ENCODE measurements at regions not wholly inside any gene's neighbourhood (a gene's known extent, or its start where the extent isn't known, plus 50 kb on each side); places are given as distances from the start of the nearest gene placed in this dataset.

DNA sequence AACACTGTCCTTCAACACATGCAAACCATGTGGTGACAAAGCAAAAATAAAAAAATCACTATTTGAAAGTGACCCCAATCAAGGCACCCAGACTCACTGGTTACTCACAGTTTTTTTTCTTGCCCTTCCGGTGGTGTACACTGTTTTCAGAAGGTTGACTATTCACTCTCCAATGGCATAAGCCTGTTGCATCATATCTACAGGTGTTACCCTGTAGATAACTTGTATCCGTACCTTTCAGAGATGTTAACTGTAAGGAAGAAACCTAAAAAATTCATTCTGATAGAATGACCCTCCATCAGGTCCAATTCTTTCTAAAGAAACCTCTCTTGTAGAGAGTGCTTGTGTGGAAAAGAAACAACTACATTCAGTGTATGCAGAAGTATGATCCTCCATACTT, 193.6 kb upstream of the RASA1 start:
- no peaks in the 10 kb centered on the region for H3K27me3 Mint-ChIP-seq (ENCODE audit: unreplicated experiment)
- DNase-seq (ENCODE audit: low spot score): no peak
- H3K27ac Mint-ChIP-seq (ENCODE audit: unreplicated experiment): no peak overlapping the region
- peaks cover 16% of the 10 kb centered on the region for H3K4me1 Mint-ChIP-seq (ENCODE audit: unreplicated experiment)
- no peak overlapping the region for H3K4me3 Mint-ChIP-seq (ENCODE audit: unreplicated experiment)
- H3K9me3 Mint-ChIP-seq (ENCODE audit: unreplicated experiment): no peaks in the 10 kb centered on the region
- TF ChIP-seq, protein P1, sequence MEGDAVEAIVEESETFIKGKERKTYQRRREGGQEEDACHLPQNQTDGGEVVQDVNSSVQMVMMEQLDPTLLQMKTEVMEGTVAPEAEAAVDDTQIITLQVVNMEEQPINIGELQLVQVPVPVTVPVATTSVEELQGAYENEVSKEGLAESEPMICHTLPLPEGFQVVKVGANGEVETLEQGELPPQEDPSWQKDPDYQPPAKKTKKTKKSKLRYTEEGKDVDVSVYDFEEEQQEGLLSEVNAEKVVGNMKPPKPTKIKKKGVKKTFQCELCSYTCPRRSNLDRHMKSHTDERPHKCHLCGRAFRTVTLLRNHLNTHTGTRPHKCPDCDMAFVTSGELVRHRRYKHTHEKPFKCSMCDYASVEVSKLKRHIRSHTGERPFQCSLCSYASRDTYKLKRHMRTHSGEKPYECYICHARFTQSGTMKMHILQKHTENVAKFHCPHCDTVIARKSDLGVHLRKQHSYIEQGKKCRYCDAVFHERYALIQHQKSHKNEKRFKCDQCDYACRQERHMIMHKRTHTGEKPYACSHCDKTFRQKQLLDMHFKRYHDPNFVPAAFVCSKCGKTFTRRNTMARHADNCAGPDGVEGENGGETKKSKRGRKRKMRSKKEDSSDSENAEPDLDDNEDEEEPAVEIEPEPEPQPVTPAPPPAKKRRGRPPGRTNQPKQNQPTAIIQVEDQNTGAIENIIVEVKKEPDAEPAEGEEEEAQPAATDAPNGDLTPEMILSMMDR (IDR thresholded peaks at IDR 0.05; ENCODE audit: unreplicated experiment): no peak
- H3K36me3 Mint-ChIP-seq (ENCODE audit: low read depth, unreplicated experiment): no peaks in the 10 kb centered on the region

- H3K36me3 Mint-ChIP-seq (ENCODE audit: low read depth, unreplicated experiment): no peaks in the 10 kb centered on the region
- TF ChIP-seq, protein P1 (IDR thresholded peaks at IDR 0.05; ENCODE audit: unreplicated experiment): no peak
- no peak overlapping the region for H3K27ac Mint-ChIP-seq (ENCODE audit: unreplicated experiment)
- H3K4me3 Mint-ChIP-seq (ENCODE audit: unreplicated experiment): no peak overlapping the region
- DNase-seq (ENCODE audit: low spot score): no peak
- H3K4me1 Mint-ChIP-seq (ENCODE audit: unreplicated experiment): peaks cover 14% of the 10 kb centered on the region
- no peaks in the 10 kb centered on the region for H3K27me3 Mint-ChIP-seq (ENCODE audit: unreplicated experiment)
- no peaks in the 10 kb centered on the region for H3K9me3 Mint-ChIP-seq (ENCODE audit: unreplicated experiment)
Measured at GRCh38 chr5:87074934-87075541, 192.6 kb upstream of the RASA1 start.

GRCh38 chr5:87076411-87076810, 191.3 kb upstream of the RASA1 start:
- Mint-ChIP-seq H3K4me3 (ENCODE audit: unreplicated experiment) (no peak overlapping the region), H3K4me1 (ENCODE audit: unreplicated experiment) (peaks cover 17% of the 10 kb centered on the region), H3K27me3 (ENCODE audit: unreplicated experiment) (no peaks in the 10 kb centered on the region), H3K27ac (ENCODE audit: unreplicated experiment) (no peak overlapping the region), H3K36me3 (ENCODE audit: low read depth, unreplicated experiment) (no peaks in the 10 kb centered on the region), H3K9me3 (ENCODE audit: unreplicated experiment) (peaks cover 1% of the 10 kb centered on the region)
- TF ChIP-seq, protein P1 (IDR thresholded peaks at IDR 0.05; ENCODE audit: unreplicated experiment): no peak
- DNase-seq (ENCODE audit: low spot score): no peak

- no peak for DNase-seq (ENCODE audit: low spot score)
- Mint-ChIP-seq H3K27me3 (ENCODE audit: unreplicated experiment) (no peaks in the 10 kb centered on the region), H3K9me3 (ENCODE audit: unreplicated experiment) (peaks cover 5% of the 10 kb centered on the region), H3K36me3 (ENCODE audit: low read depth, unreplicated experiment) (no peaks in the 10 kb centered on the region), H3K4me1 (ENCODE audit: unreplicated experiment) (peaks cover 22% of the 10 kb centered on the region), H3K27ac (ENCODE audit: unreplicated experiment) (no peak overlapping the region), H3K4me3 (ENCODE audit: unreplicated experiment) (no peak overlapping the region)
- TF ChIP-seq, protein P1 (IDR thresholded peaks at IDR 0.05; ENCODE audit: unreplicated experiment): no peak
Measured at GRCh38 chr5:87076931-87077330, 190.8 kb upstream of the RASA1 start.

GRCh38 chr5:87079219-87079618, 188.5 kb upstream of the RASA1 start:
- Mint-ChIP-seq H3K9me3 (ENCODE audit: unreplicated experiment) (peaks cover 5% of the 10 kb centered on the region), H3K36me3 (ENCODE audit: low read depth, unreplicated experiment) (no peaks in the 10 kb centered on the region), H3K27ac (ENCODE audit: unreplicated experiment) (no peak overlapping the region)

More at GRCh38 chr5:87079219-87079618, 188.5 kb upstream of the RASA1 start:
- DNase-seq (ENCODE audit: low spot score): no peak
- H3K27me3 Mint-ChIP-seq (ENCODE audit: unreplicated experiment): no peaks in the 10 kb centered on the region
- TF ChIP-seq, protein P1 (IDR thresholded peaks at IDR 0.05; ENCODE audit: unreplicated experiment): no peak
- no peak overlapping the region for H3K4me3 Mint-ChIP-seq (ENCODE audit: unreplicated experiment)
- H3K4me1 Mint-ChIP-seq (ENCODE audit: unreplicated experiment): peaks cover 22% of the 10 kb centered on the region

Data from endothelial cell (in vitro differentiated cells).